NCI-H524 treated with DMSO at 0.1 percent for 48 hours (cell line): ENCODE measurements at regions not wholly inside any gene's neighbourhood (a gene's known extent, or its start where the extent isn't known, plus 50 kb on each side); places are given as distances from the start of the nearest gene placed in this dataset.

Experiments
- DNase-seq: peaks from one replicate; lab custom pipeline; 2025; lab: John Stamatoyannopoulos, UW

- no peak for DNase-seq
These were observed 222.1 kb downstream of the SOX9 start for GRCh38 chr17:72342627-72343527.

GRCh38 chr17:72343911-72344310, 223.1 kb downstream of the SOX9 start:
- DNase-seq, result no peak

GRCh38 chr17:72344613-72345012, 223.8 kb downstream of the SOX9 start:
- DNase-seq, result no peak

DNA sequence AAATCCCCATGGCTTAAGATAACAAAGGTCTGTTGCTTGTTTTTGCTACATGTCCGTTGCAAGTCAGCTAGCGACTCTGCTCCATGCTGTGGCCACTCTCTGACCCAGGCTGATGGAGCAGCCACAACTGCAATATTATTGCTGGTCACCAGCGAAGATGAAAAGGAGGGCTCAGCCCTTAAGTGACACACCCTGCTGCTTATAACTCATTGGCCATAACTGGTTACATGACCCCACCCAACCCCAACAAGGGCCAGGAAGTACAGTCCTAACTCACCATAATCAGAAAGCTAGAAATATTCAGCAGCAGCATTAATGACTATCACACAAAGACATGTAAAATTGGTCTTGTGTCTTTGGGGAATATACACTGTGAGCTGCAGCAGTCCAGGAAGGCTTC, 224.3 kb downstream of the SOX9 start:
- no peak for DNase-seq

DNA sequence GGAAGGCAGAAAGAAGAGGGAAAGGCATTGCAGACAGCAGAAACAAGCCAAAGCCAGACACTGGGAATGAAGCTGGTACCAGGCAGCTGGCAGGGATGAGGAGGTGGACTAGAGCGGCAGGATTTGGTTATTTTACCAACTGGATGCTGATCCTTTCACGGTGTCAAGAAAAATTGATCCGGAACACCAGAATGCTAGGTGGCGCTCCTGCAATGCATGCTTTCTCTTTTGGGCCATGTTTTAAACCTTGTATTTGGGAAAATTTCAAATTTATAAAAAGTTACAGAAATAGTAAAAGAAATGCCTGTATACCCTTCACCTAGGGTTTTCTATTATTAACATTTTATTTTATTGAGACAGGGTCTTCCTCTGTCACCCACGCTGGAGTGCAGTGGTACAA, 224.7 kb downstream of the SOX9 start:
- DNase-seq, result no peak

- no peak for DNase-seq
These were observed 225.5 kb downstream of the SOX9 start for GRCh38 chr17:72346306-72346705.

- DNase-seq, result no peak
These were observed 228.2 kb downstream of the SOX9 start for GRCh38 chr17:72349011-72349410.

DNA sequence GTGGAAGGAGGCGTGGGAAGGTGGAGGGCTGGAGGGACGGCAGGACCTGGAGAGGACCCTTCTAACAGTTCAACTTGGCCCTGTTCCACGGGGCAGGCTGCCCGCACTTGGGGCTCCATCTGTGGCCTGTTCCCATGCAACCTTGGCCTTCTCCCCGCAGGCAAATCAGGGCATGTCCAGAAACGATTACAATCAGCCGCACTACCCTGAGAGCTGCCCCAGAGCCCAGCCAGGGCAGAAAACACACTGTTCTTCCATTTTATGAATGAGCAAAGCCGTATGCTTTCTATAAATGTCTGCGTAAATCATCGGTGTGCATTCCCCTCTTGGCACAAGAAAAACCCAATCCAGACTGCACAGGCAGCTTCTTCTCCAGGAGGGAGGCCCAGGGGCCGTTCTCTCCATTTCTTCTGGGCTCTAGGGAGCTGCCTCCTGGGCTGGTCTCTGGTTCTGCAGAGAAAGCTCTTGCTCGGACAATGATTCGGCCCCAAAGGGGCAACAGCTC, 228.7 kb downstream of the SOX9 start:
- no peak for DNase-seq

DNA sequence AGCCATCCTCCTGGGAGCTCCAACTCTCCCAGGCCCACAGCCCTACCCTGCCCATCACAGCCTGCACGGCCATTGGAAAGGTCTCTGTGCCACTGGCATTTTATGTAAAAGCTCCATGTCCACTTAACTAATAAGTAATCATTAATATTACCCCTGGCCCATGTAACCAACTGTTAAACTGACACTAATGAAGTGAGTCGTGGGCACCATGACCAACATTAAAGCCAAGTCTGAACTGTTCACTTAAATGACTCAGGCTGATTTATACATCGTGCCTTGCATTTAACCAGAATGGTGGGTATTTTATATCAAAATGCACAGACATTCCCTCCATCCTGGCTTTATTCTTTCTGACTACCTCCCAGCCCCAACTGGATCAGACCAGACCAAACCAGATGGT, 229.3 kb downstream of the SOX9 start:
- DNase-seq, result no peak

DNA sequence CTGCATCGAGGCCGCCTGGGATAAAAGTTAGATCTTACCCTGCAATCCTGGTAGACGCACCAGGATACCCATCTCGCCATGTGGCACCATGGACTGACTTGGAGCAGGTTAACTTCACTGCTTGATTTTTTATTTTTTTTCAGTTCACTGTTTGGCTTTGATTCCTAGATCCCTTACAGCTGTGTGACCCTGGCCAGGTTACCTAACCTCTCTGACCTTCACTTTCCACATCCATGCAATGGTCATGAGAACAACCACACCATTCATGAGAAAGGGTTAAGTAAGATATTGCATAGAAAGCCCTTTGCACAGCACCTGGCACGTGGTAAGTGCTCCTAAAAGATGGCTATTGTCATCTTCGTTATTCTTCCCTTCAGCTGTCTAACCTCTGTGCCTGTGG, 230.5 kb downstream of the SOX9 start:
- DNase-seq, result no peak

DNA sequence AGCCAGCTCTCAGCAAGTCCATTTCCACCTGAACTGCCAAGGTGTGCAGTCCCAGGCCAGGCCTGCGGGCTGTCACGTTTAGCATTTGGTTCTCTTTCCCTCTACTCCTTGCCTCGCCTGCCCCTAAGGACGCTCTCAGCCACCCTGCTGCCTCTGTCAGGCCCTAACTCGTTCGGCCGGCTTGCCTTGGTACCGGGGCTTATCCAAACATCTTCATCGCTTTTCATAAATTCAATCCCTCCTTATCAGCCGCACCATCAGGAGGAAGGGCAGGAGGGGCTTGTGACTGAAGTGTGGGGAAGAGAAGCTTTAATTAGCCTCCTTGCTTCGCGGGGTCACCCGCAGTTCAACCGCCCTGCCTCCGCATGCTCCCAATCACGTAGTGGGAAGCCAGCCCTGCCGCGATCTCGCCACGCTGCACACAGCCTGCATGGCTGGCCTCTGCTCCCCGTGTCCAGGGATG, 231.1 kb downstream of the SOX9 start:
- DNase-seq, result no peak

DNA sequence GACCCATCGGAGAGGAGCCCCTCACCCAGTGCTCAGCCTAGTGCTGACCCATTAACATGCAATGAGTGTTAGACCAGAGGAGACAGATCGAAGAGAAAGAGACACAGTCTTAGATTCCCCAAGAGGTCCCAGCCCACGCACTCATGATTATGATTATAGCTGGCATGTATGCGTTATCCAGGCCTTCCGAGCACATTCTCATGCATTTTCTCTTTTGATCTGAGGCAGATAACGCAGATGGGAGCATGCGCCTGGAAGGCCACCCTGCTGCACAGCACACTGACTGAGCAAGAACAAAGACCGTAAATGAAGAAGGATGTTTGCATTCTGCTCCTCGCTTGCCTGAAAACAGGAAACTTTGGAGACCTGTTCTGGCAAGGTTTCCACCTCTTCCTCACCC, 232.7 kb downstream of the SOX9 start:
- DNase-seq, result no peak

- DNase-seq, result no peak
These were observed 233.3 kb downstream of the SOX9 start for GRCh38 chr17:72354071-72354470.

DNA sequence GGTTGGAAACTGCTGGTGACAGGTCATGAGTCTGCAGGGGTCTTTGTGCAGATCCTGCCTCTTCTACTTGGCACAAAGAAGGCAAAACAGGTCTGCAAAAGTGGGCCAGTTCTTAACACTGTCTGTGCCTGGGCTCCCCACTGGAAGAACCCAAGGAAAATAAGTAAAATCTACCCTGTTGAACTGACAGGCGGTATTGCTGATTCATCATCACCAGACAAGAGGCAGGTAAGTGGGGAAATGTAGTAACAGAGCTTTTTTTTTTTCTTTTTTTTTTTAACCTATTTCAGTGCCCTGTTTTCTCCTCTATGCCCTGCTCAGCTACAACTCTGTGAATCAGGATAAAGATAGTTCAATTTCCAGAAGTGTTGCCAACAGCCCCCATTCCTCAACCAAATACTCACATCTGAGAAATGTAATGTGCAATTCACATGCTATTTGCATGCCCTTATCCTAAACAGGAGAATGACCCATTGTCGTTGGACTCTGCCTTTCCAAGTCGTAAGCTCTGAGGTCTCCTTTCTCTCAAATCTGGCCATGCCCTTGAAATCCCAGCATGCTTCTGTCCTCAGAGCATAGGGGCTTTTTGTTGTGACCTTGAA, 237.0 kb downstream of the SOX9 start:
- DNase-seq, result no peak

DNA sequence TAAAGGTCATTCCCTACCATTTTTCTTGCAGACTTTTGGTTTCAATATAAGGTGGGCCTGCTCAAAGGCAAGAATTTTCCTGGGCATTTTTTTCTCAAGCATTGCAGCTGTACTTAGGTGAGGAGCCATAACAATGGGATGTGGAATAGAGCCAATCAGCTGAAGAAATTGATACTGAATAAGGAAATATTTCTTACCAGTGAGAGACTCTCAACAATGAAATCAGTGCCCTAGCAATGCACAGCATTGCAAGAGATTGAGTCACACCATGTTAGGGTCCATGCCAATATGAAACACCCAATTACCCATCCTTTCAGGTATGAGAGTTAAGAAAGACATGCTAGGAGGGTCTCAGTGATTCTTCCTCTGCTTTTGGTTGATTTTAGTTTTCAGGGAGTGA, 237.6 kb downstream of the SOX9 start:
- DNase-seq, result no peak

- DNase-seq, result no peak
These were observed 238.5 kb downstream of the SOX9 start for GRCh38 chr17:72359274-72359673.

- no peak for DNase-seq
These were observed 239.0 kb downstream of the SOX9 start for GRCh38 chr17:72359811-72360210.

- no peak for DNase-seq
These were observed 239.6 kb downstream of the SOX9 start for GRCh38 chr17:72360386-72360940.

DNA sequence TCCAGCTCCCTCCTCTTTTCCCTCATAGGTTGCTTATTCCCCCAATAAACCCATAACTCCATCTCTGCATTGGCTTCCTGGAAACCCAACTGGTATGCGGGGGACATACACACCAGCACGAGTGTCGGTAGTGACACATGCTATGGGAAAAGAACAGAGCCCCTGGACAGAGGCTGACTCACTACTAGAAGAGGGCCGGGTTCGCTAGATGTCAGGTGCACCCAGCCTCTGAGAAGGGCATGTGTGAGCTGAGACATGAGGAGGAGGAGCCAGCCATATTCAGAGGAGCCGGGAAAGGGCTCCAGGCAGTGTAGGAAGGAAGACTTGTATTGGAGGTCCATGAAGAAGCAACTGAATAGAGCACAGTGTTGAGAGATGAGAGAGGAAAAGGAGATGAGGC, 241.1 kb downstream of the SOX9 start:
- DNase-seq, result no peak

- DNase-seq, result no peak
These were observed 241.7 kb downstream of the SOX9 start for GRCh38 chr17:72362376-72363088.

GRCh38 chr17:72363089-72363610, 242.3 kb downstream of the SOX9 start:
- no peak for DNase-seq

DNA sequence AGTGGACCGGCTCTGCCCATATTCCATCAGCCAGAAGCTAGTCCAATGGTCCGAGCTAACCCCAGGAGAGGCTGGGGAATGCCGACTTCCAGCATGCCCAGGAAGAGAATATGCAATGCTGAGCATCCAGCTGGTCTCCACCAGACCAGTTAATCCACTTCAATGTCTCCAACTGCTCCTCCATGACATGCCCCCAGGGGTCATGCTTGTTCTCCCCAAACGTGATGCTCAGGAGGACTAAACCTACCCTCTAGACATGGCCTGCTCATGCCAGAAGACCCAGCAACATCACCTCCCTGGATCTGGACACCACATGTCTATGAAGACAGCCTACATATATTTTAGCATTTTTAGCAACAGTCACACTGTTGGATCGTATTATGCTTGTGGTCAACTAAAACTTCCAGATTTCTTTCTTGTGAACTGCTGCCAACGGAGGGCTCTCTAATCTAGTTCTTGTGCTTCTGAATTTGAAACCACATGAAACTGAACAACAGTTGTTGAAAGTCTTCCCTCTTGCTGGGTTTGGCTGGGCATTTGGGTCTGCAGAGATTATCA, 245.1 kb downstream of the SOX9 start:
- DNase-seq, result no peak
